Neural crest cell (in vitro differentiated cells): ENCODE measurements at regions not wholly inside any gene's neighbourhood (a gene's known extent, or its start where the extent isn't known, plus 50 kb on each side); places are given as distances from the start of the nearest gene placed in this dataset.

Source experiments
- DNase-seq: peaks from one replicate; pipeline ENCODE4 v3.0.0; 2021; ENCODE audit warnings: low read depth, mixed read lengths, low spot score
- H3K27ac Mint-ChIP-seq: one replicate; pipeline ENCODE4 v1.8.0; 2021; ENCODE audit warnings: mild to moderate bottlenecking, mixed read lengths; ENCODE audit not compliant: unreplicated experiment
- H3K27me3 Mint-ChIP-seq: 2 replicates; pipeline ENCODE4 v1.8.0; 2021; ENCODE audit warnings: low read depth, mild to moderate bottlenecking, mixed read lengths
- H3K36me3 Mint-ChIP-seq: 2 replicates; pipeline ENCODE4 v1.8.0; 2021; ENCODE audit warnings: low read depth, mild to moderate bottlenecking, mixed read lengths
- H3K4me1 Mint-ChIP-seq: 2 replicates; pipeline ENCODE4 v1.8.0; 2021; ENCODE audit warnings: mixed read lengths
- H3K4me3 Mint-ChIP-seq: one replicate; pipeline ENCODE4 v1.8.0; 2021; ENCODE audit warnings: mild to moderate bottlenecking, mixed read lengths
- H3K9me3 Mint-ChIP-seq: 2 replicates; pipeline ENCODE4 v1.8.0; 2021; ENCODE audit warnings: mixed read lengths
- CTCF ChIP-seq: fragments of 200-600 bp; sonication (generic); conservative IDR thresholded peaks from 2 replicates; pipeline ENCODE4 v1.5.0; 2021; ENCODE audit warnings: antibody characterized with exemption, mild to moderate bottlenecking

GRCh38 chr4:104890598-104891275, 255.9 kb upstream of the TET2 start:
- Mint-ChIP-seq H3K36me3 (no peaks in the 10 kb centered on the region), H3K27ac (no peak overlapping the region), H3K9me3 (no peaks in the 10 kb centered on the region), H3K4me1 (no peaks in the 10 kb centered on the region), H3K27me3 (no peaks in the 10 kb centered on the region), H3K4me3 (no peak overlapping the region)
- no peak for TF ChIP-seq CTCF
- no peak for DNase-seq

- Mint-ChIP-seq H3K36me3 (no peaks in the 10 kb centered on the region), H3K9me3 (no peaks in the 10 kb centered on the region), H3K27me3 (no peaks in the 10 kb centered on the region), H3K27ac (no peak overlapping the region), H3K4me1 (no peaks in the 10 kb centered on the region), H3K4me3 (no peak overlapping the region)
- no peak for DNase-seq
- TF ChIP-seq CTCF: no peak
Measured at GRCh38 chr4:104896660-104897645, 249.7 kb upstream of the TET2 start.

GRCh38 chr4:104899863-104900262, 246.8 kb upstream of the TET2 start:
- peaks cover 6% of the 10 kb centered on the region for H3K4me1 Mint-ChIP-seq

GRCh38 chr4:104901438-104901837, 245.2 kb upstream of the TET2 start:
- DNase-seq: no peak
- Mint-ChIP-seq H3K27me3 (no peaks in the 10 kb centered on the region), H3K9me3 (no peaks in the 10 kb centered on the region), H3K4me3 (no peak overlapping the region), H3K27ac (no peak overlapping the region), H3K36me3 (no peaks in the 10 kb centered on the region), H3K4me1 (peaks cover 6% of the 10 kb centered on the region)
- TF ChIP-seq CTCF: no peak

More at GRCh38 chr4:104899863-104900262, 246.8 kb upstream of the TET2 start:
- no peak overlapping the region for H3K4me3 Mint-ChIP-seq
- no peak for TF ChIP-seq CTCF
- no peaks in the 10 kb centered on the region for H3K36me3 Mint-ChIP-seq
- H3K27me3 Mint-ChIP-seq: no peaks in the 10 kb centered on the region
- no peak for DNase-seq
- no peak overlapping the region for H3K27ac Mint-ChIP-seq
- no peaks in the 10 kb centered on the region for H3K9me3 Mint-ChIP-seq

- Mint-ChIP-seq H3K36me3 (no peaks in the 10 kb centered on the region), H3K27ac (no peak overlapping the region), H3K27me3 (no peaks in the 10 kb centered on the region), H3K9me3 (no peaks in the 10 kb centered on the region), H3K4me1 (peaks cover 6% of the 10 kb centered on the region), H3K4me3 (no peak overlapping the region)
- DNase-seq: no peak
- TF ChIP-seq CTCF: no peak
Measured at GRCh38 chr4:104901961-104902605, 244.6 kb upstream of the TET2 start.
